Activated T-helper 17 cell treated with anti-CD3 and anti-CD28 coated beads, Interleukin-2, amount 50 U/mL, for 72 hours (primary cell): ENCODE measurements at regions not wholly inside any gene's neighbourhood (a gene's known extent, or its start where the extent isn't known, plus 50 kb on each side); places are given as distances from the start of the nearest gene placed in this dataset.

Experiments
- ATAC-seq: fragments of 150-1000 bp; cut with Tn5 transposase; replicated peaks from 2 replicates; pipeline ENCODE4 v1.10.0; 2021; ENCODE audit warnings: mild to moderate bottlenecking, moderate library complexity
- H3K27ac Mint-ChIP-seq: one replicate; pipeline ENCODE4 v1.8.0; 2022; ENCODE audit warnings: mixed read lengths
- H3K27me3 Mint-ChIP-seq: one replicate; pipeline ENCODE4 v1.8.0; 2022; ENCODE audit warnings: mixed read lengths
- H3K36me3 Mint-ChIP-seq: one replicate; pipeline ENCODE4 v1.8.0; 2022; ENCODE audit warnings: low read depth, mild to moderate bottlenecking, mixed read lengths
- H3K4me1 Mint-ChIP-seq: one replicate; pipeline ENCODE4 v1.8.0; 2022; ENCODE audit warnings: mixed read lengths
- H3K4me3 Mint-ChIP-seq: one replicate; pipeline ENCODE4 v1.8.0; 2022; ENCODE audit warnings: mild to moderate bottlenecking, mixed read lengths
- H3K9me3 Mint-ChIP-seq: one replicate; pipeline ENCODE4 v1.8.0; 2022; ENCODE audit warnings: mixed read lengths

- H3K27ac Mint-ChIP-seq, result no peak overlapping the region
- H3K27me3 Mint-ChIP-seq, result no peaks in the 10 kb centered on the region
- no peaks in the 10 kb centered on the region for H3K36me3 Mint-ChIP-seq
- H3K4me3 Mint-ChIP-seq, result no peak overlapping the region
- H3K4me1 Mint-ChIP-seq, result no peaks in the 10 kb centered on the region
- peaks cover 4% of the 10 kb centered on the region for H3K9me3 Mint-ChIP-seq
- no peak for ATAC-seq
Observed at GRCh38 chr12:34342048-34342447, 319.8 kb downstream of the ALG10 start.

- H3K27me3 Mint-ChIP-seq, result no peaks in the 10 kb centered on the region
- no peak overlapping the region for H3K27ac Mint-ChIP-seq
- H3K9me3 Mint-ChIP-seq, result no peaks in the 10 kb centered on the region
- H3K4me1 Mint-ChIP-seq, result no peaks in the 10 kb centered on the region
- H3K4me3 Mint-ChIP-seq, result no peak overlapping the region
- ATAC-seq, result no peak
- no peaks in the 10 kb centered on the region for H3K36me3 Mint-ChIP-seq
Observed at GRCh38 chr12:34343345-34343744, 321.0 kb downstream of the ALG10 start.

- H3K9me3 Mint-ChIP-seq, result no peaks in the 10 kb centered on the region
- no peaks in the 10 kb centered on the region for H3K4me1 Mint-ChIP-seq
- no peaks in the 10 kb centered on the region for H3K27me3 Mint-ChIP-seq
- no peak for ATAC-seq
- H3K4me3 Mint-ChIP-seq, result no peak overlapping the region
- H3K36me3 Mint-ChIP-seq, result no peaks in the 10 kb centered on the region
- no peak overlapping the region for H3K27ac Mint-ChIP-seq
Observed at GRCh38 chr12:34343766-34344165, 321.5 kb downstream of the ALG10 start.

GRCh38 chr12:34344851-34345522, 322.7 kb downstream of the ALG10 start:
- Mint-ChIP-seq H3K36me3 (no peaks in the 10 kb centered on the region), H3K27me3 (no peaks in the 10 kb centered on the region), H3K27ac (no peak overlapping the region), H3K4me1 (no peaks in the 10 kb centered on the region), H3K9me3 (no peaks in the 10 kb centered on the region), H3K4me3 (no peak overlapping the region)
- ATAC-seq, result no peak

GRCh38 chr12:34345801-34346200, 323.5 kb downstream of the ALG10 start:
- Mint-ChIP-seq H3K36me3 (no peaks in the 10 kb centered on the region), H3K4me1 (no peaks in the 10 kb centered on the region), H3K9me3 (no peaks in the 10 kb centered on the region), H3K4me3 (no peak overlapping the region), H3K27ac (no peak overlapping the region), H3K27me3 (no peaks in the 10 kb centered on the region)
- ATAC-seq, result no peak

- ATAC-seq, result no peak
- Mint-ChIP-seq H3K9me3 (no peaks in the 10 kb centered on the region), H3K27me3 (no peaks in the 10 kb centered on the region), H3K4me1 (no peaks in the 10 kb centered on the region), H3K36me3 (no peaks in the 10 kb centered on the region), H3K27ac (no peak overlapping the region), H3K4me3 (no peak overlapping the region)
Observed at GRCh38 chr12:34346372-34347034, 324.2 kb downstream of the ALG10 start.

- H3K4me3 Mint-ChIP-seq, result no peak overlapping the region
- no peaks in the 10 kb centered on the region for H3K4me1 Mint-ChIP-seq
- no peaks in the 10 kb centered on the region for H3K36me3 Mint-ChIP-seq
- H3K27me3 Mint-ChIP-seq, result no peaks in the 10 kb centered on the region
- H3K9me3 Mint-ChIP-seq, result no peaks in the 10 kb centered on the region
- no peak overlapping the region for H3K27ac Mint-ChIP-seq
- no peak for ATAC-seq
Observed at GRCh38 chr12:34347367-34347766, 325.1 kb downstream of the ALG10 start.

GRCh38 chr12:34348064-34348463, 325.8 kb downstream of the ALG10 start:
- H3K27ac Mint-ChIP-seq, result no peak overlapping the region
- H3K27me3 Mint-ChIP-seq, result no peaks in the 10 kb centered on the region
- no peak overlapping the region for H3K4me3 Mint-ChIP-seq
- no peaks in the 10 kb centered on the region for H3K9me3 Mint-ChIP-seq
- no peaks in the 10 kb centered on the region for H3K36me3 Mint-ChIP-seq
- ATAC-seq, result no peak
- H3K4me1 Mint-ChIP-seq, result no peaks in the 10 kb centered on the region

GRCh38 chr12:34348836-34349672, 326.8 kb downstream of the ALG10 start:
- no peaks in the 10 kb centered on the region for H3K4me1 Mint-ChIP-seq
- H3K27me3 Mint-ChIP-seq, result no peaks in the 10 kb centered on the region
- no peak overlapping the region for H3K27ac Mint-ChIP-seq
- no peak overlapping the region for H3K4me3 Mint-ChIP-seq
- H3K9me3 Mint-ChIP-seq, result no peaks in the 10 kb centered on the region
- ATAC-seq, result no peak
- H3K36me3 Mint-ChIP-seq, result no peaks in the 10 kb centered on the region

GRCh38 chr12:34349673-34349961, 327.3 kb downstream of the ALG10 start:
- H3K4me3 Mint-ChIP-seq, result no peak overlapping the region
- H3K27me3 Mint-ChIP-seq, result no peaks in the 10 kb centered on the region
- no peaks in the 10 kb centered on the region for H3K36me3 Mint-ChIP-seq
- no peak for ATAC-seq
- no peak overlapping the region for H3K27ac Mint-ChIP-seq
- no peaks in the 10 kb centered on the region for H3K9me3 Mint-ChIP-seq
- H3K4me1 Mint-ChIP-seq, result no peaks in the 10 kb centered on the region

GRCh38 chr12:34350092-34351041, 328.1 kb downstream of the ALG10 start:
- H3K27ac Mint-ChIP-seq, result no peak overlapping the region
- no peaks in the 10 kb centered on the region for H3K27me3 Mint-ChIP-seq
- H3K4me3 Mint-ChIP-seq, result no peak overlapping the region
- no peaks in the 10 kb centered on the region for H3K4me1 Mint-ChIP-seq
- H3K36me3 Mint-ChIP-seq, result no peaks in the 10 kb centered on the region
- no peak for ATAC-seq
- no peaks in the 10 kb centered on the region for H3K9me3 Mint-ChIP-seq

GRCh38 chr12:34352098-34352497, 329.8 kb downstream of the ALG10 start:
- H3K36me3 Mint-ChIP-seq, result no peaks in the 10 kb centered on the region
- ATAC-seq, result no peak
- H3K9me3 Mint-ChIP-seq, result no peaks in the 10 kb centered on the region
- no peaks in the 10 kb centered on the region for H3K27me3 Mint-ChIP-seq
- H3K4me1 Mint-ChIP-seq, result no peaks in the 10 kb centered on the region
- no peak overlapping the region for H3K27ac Mint-ChIP-seq
- H3K4me3 Mint-ChIP-seq, result no peak overlapping the region

- no peaks in the 10 kb centered on the region for H3K9me3 Mint-ChIP-seq
- no peak overlapping the region for H3K27ac Mint-ChIP-seq
- H3K4me3 Mint-ChIP-seq, result no peak overlapping the region
- H3K27me3 Mint-ChIP-seq, result no peaks in the 10 kb centered on the region
- no peak for ATAC-seq
- no peaks in the 10 kb centered on the region for H3K36me3 Mint-ChIP-seq
- H3K4me1 Mint-ChIP-seq, result no peaks in the 10 kb centered on the region
Observed at GRCh38 chr12:34354239-34355200, 332.2 kb downstream of the ALG10 start.
